HG02852 (cell line): ENCODE measurements at regions not wholly inside any gene's neighbourhood (a gene's known extent, or its start where the extent isn't known, plus 50 kb on each side); places are given as distances from the start of the nearest gene placed in this dataset.
"Not testable (repeated sequence)": the region's sequence is repeated elsewhere in the genome, so short reads cannot be mapped to it uniquely, and the experiment has no call there.

Experiments
- ATAC-seq: cut with Tn5 transposase; IDR thresholded peaks from one replicate; pipeline ENCODE4 v1.9.1; 2021; ENCODE audit warnings: mild to moderate bottlenecking, moderate library complexity; ENCODE audit not compliant: unreplicated experiment

GRCh38 chr13:61215601-61216000 is 200.0 kb downstream of the PCDH20 start:
- no peak for ATAC-seq

GRCh38 chr13:61215116-61215515 is 200.5 kb downstream of the PCDH20 start:
- ATAC-seq = no peak

- ATAC-seq = no peak
Measured at GRCh38 chr13:61214551-61214950, 201.1 kb downstream of the PCDH20 start.

GRCh38 chr13:61205898-61206297 is 209.8 kb downstream of the PCDH20 start:
- not testable (repeated sequence) for ATAC-seq

GRCh38 chr13:61204025-61204424 is 211.6 kb downstream of the PCDH20 start:
- no peak for ATAC-seq

- no peak for ATAC-seq
Measured at GRCh38 chr13:61202042-61202441, 213.6 kb downstream of the PCDH20 start.

- no peak for ATAC-seq
Measured at GRCh38 chr13:61192826-61193225, 222.8 kb downstream of the PCDH20 start.

GRCh38 chr13:61188057-61188456 is 227.6 kb downstream of the PCDH20 start:
- no peak for ATAC-seq

GRCh38 chr13:61187471-61187870 is 228.2 kb downstream of the PCDH20 start:
- ATAC-seq = no peak

- no peak for ATAC-seq
Measured at GRCh38 chr13:61183670-61184069, 232.0 kb downstream of the PCDH20 start.

- ATAC-seq = no peak
Measured at GRCh38 chr13:61180234-61180633, 235.4 kb downstream of the PCDH20 start.

GRCh38 chr13:61179741-61180140 is 235.9 kb downstream of the PCDH20 start:
- ATAC-seq = no peak

GRCh38 chr13:61170856-61171255 is 244.8 kb downstream of the PCDH20 start:
- no peak for ATAC-seq

GRCh38 chr13:61162636-61163035 is 253.0 kb downstream of the PCDH20 start:
- ATAC-seq = no peak

GRCh38 chr13:61162106-61162505 is 253.5 kb downstream of the PCDH20 start:
- ATAC-seq = no peak

- ATAC-seq = no peak
Measured at GRCh38 chr13:61156753-61157152, 258.9 kb downstream of the PCDH20 start.

GRCh38 chr13:61151062-61151461 is 264.6 kb downstream of the PCDH20 start:
- no peak for ATAC-seq

GRCh38 chr13:61149331-61149730 is 266.3 kb downstream of the PCDH20 start:
- no peak for ATAC-seq

- ATAC-seq = no peak
Measured at GRCh38 chr13:61148691-61149315, 266.8 kb downstream of the PCDH20 start.

GRCh38 chr13:61148211-61148610 is 267.4 kb downstream of the PCDH20 start:
- ATAC-seq = no peak

- no peak for ATAC-seq
Measured at GRCh38 chr13:61146571-61146970, 269.1 kb downstream of the PCDH20 start.

GRCh38 chr13:61146158-61146557 is 269.5 kb downstream of the PCDH20 start:
- ATAC-seq = no peak
